ENCODE measurements at regions not wholly inside any gene's neighbourhood (a gene's known extent, or its start where the extent isn't known, plus 50 kb on each side); places are given as distances from the start of the nearest gene placed in this dataset.

GRCh38 chr16:13791095-13791494 is 128.9 kb upstream of the ERCC4 start:
- TF ChIP-seq, protein P1, sequence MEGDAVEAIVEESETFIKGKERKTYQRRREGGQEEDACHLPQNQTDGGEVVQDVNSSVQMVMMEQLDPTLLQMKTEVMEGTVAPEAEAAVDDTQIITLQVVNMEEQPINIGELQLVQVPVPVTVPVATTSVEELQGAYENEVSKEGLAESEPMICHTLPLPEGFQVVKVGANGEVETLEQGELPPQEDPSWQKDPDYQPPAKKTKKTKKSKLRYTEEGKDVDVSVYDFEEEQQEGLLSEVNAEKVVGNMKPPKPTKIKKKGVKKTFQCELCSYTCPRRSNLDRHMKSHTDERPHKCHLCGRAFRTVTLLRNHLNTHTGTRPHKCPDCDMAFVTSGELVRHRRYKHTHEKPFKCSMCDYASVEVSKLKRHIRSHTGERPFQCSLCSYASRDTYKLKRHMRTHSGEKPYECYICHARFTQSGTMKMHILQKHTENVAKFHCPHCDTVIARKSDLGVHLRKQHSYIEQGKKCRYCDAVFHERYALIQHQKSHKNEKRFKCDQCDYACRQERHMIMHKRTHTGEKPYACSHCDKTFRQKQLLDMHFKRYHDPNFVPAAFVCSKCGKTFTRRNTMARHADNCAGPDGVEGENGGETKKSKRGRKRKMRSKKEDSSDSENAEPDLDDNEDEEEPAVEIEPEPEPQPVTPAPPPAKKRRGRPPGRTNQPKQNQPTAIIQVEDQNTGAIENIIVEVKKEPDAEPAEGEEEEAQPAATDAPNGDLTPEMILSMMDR (IDR thresholded peaks at IDR 0.05 in 2 of 3, conservative IDR thresholded peaks at IDR 0.05 in 1 of 3; ENCODE audit: control insufficient read depth in 2 of 3, extremely low read depth in 1 of 3, insufficient read depth in 1 of 3, low read depth in 3 of 3, low read length in 3 of 3), result no peak
- TF ChIP-seq EZH2 (IDR thresholded peaks at IDR 0.05; ENCODE audit: borderline replicate concordance, control insufficient read depth, low read depth, low read length), result no peak
- no peak for TF ChIP-seq TAF1 (IDR thresholded peaks at IDR 0.05; ENCODE audit: borderline replicate concordance, low read depth, low read length)
- TF ChIP-seq, protein P2, sequence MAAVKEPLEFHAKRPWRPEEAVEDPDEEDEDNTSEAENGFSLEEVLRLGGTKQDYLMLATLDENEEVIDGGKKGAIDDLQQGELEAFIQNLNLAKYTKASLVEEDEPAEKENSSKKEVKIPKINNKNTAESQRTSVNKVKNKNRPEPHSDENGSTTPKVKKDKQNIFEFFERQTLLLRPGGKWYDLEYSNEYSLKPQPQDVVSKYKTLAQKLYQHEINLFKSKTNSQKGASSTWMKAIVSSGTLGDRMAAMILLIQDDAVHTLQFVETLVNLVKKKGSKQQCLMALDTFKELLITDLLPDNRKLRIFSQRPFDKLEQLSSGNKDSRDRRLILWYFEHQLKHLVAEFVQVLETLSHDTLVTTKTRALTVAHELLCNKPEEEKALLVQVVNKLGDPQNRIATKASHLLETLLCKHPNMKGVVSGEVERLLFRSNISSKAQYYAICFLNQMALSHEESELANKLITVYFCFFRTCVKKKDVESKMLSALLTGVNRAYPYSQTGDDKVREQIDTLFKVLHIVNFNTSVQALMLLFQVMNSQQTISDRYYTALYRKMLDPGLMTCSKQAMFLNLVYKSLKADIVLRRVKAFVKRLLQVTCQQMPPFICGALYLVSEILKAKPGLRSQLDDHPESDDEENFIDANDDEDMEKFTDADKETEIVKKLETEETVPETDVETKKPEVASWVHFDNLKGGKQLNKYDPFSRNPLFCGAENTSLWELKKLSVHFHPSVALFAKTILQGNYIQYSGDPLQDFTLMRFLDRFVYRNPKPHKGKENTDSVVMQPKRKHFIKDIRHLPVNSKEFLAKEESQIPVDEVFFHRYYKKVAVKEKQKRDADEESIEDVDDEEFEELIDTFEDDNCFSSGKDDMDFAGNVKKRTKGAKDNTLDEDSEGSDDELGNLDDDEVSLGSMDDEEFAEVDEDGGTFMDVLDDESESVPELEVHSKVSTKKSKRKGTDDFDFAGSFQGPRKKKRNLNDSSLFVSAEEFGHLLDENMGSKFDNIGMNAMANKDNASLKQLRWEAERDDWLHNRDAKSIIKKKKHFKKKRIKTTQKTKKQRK (IDR thresholded peaks at IDR 0.05; ENCODE audit: low read depth, low read length), result no peak
- TF ChIP-seq EP300 (IDR thresholded peaks at IDR 0.05; ENCODE audit: borderline replicate concordance in 1 of 2, control insufficient read depth in 1 of 2, low read depth in 2 of 2, low read length in 2 of 2), result no peak
- TF ChIP-seq NFYB (IDR thresholded peaks at IDR 0.05; ENCODE audit: insufficient read depth, low read depth, low read length), result no peak
- no peak for TF ChIP-seq ZSCAN29 (IDR thresholded peaks at IDR 0.05)
- no peak for TF ChIP-seq SIN3A (IDR thresholded peaks at IDR 0.05; ENCODE audit: low read depth, low read length)
